RWPE1 (cell line): ENCODE measurements at regions not wholly inside any gene's neighbourhood (a gene's known extent, or its start where the extent isn't known, plus 50 kb on each side); places are given as distances from the start of the nearest gene placed in this dataset.
"Not testable (repeated sequence)": the region's sequence is repeated elsewhere in the genome, so short reads cannot be mapped to it uniquely, and the experiment has no call there.

Experiments used
- CTCF ChIA-PET: fragments of 350-600 bp; sonication (Branson Sonifier 250); formaldehyde crosslinking; extraction: SDS; loops from one replicate; lab custom pipeline; 2021; lab: Yijun Ruan, JAX
- POLR2A ChIA-PET: fragments of 400-600 bp; formaldehyde crosslinking; extraction: SDS; loops from one replicate; lab custom pipeline; 2020; ENCODE audit warnings: antibody characterized with exemption; ENCODE audit not compliant: low non-redundant PET; lab: Yijun Ruan, JAX
- DNase-seq: peaks from one replicate; pipeline ENCODE4 v3.0.0; 2012; ENCODE audit warnings: low spot score
- H3K27ac ChIP-seq: fragments of 450-650 bp; 2 replicates; pipeline ENCODE4 v1.5.1; 2017
- CTCF ChIP-seq: fragments of 450-650 bp; conservative IDR thresholded peaks from 2 replicates; pipeline ENCODE4 v1.5.1; 2017; ENCODE audit warnings: low read depth, mild to moderate bottlenecking

GRCh38 chr6:116996842-116997241 lies 119.8 kb downstream of the RFX6 start:
- DNase-seq, result no peak
- H3K27ac ChIP-seq, result no peak overlapping the region
- TF ChIP-seq CTCF, result no peak
- ChIA-PET CTCF (no interaction called here), POLR2A (no interaction called here)

DNA sequence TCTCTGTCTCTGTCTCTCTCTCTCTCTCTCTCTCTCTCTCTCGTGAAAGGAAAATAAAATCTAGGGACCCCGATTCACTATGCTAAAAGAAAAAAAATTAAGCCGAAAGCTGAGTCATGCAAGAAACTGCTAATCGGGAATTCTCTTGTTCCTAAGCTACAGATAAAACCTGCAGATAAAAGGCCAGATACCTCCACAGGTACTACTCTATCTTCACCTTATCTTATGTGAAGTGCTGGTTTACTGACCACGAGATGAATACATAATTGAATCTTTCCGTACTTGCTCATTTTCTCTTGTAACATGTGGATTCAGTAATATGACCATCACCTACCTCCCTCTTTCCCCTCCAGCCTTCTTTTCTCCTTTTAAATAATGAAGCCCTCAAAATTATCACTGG lies 120.5 kb downstream of the RFX6 start:
- no peak overlapping the region for H3K27ac ChIP-seq
- DNase-seq, result no peak
- POLR2A ChIA-PET, result no interaction called here
- TF ChIP-seq CTCF, result no peak
- CTCF ChIA-PET, result no interaction called here

DNA sequence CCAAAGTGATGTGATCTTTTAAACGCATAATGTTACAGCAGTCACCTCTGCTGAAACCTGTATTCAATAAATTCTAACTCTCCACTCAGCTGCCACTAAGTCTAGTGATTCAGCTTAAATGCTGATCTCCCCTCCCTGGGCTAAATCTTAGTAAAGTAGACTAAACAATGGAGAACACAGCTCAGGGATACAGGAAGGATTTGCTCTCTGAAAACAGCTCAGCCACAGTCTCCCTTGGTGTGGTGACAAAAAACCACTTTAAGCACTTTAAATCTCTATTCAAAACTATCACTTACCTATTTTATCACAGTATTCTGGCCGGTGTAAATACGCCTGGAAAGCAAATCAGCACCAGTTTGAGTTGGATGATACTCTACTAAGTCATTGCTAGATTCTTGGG lies 130.6 kb downstream of the RFX6 start:
- DNase-seq, result no peak
- ChIA-PET POLR2A (no interaction called here), CTCF (no interaction called here)
- no peak overlapping the region for H3K27ac ChIP-seq
- no peak for TF ChIP-seq CTCF

GRCh38 chr6:117008618-117009017 lies 131.6 kb downstream of the RFX6 start:
- no peak for DNase-seq
- ChIA-PET POLR2A (no interaction called here), CTCF (no interaction called here)
- no peak overlapping the region for H3K27ac ChIP-seq
- no peak for TF ChIP-seq CTCF

DNA sequence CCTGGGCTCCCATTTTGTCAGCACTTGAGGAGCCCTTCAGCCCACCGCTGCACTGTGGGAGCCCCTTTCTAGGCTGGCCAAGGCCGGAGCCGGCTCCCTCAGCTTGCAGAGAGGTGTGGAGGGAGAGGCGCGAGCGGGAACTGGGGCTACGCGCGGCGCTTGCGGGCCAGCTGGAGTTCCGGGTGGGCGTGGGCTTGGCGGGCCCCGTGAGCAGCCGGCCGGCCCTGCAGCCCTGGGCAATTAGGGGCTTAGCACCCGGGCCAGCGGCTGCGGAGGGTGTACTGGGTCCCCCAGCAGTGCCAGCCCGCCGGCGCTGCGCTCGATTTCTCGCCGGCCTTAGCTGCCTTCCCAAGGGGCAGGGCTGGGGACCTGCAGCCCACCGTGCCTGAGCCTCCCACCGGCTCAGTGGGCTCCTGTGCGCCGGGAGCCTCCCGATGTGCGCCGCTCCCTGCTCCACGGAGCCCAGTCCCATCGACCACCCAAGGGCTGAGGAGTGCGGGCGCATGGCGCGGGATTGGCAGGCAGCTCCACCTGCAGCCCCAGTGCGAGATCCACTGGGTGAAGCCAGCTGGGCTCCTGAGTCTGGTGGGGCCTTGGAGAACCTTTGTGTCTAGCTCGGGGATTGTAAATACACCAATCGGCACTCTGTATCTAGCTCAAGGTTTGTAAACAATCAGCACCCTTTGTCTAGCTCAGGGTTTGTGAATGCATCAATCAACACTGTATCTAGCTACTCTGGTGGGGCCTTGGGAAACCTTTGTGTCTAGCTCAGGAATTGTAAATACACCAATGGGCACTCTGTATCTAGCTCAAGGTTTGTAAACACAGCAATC lies 137.8 kb downstream of the RFX6 start:
- CTCF ChIA-PET, H3K27ac ChIP-seq, POLR2A ChIA-PET, DNase-seq: not testable (repeated sequence)

- H3K27ac ChIP-seq, POLR2A ChIA-PET, CTCF ChIA-PET, DNase-seq: not testable (repeated sequence)
Observed at GRCh38 chr6:117015474-117015804, 138.4 kb downstream of the RFX6 start.

DNA sequence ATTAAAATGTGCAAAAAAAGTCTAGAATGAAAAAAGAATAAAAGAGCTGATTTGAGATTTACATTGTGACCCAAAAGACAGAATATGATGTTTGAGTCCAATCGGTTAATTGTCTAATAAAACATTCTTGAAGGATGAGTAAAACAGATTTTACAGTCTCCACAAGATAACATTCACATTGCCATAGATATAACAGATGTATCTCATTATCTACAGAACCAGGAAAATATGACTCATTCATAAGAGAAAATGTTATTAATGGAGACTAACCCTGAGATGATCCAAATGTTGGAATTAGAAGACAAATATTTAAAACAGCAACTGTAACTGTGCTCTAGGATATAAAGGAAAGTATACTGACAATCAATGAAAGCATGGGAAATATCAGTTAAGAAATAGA lies 141.7 kb downstream of the RFX6 start:
- ChIA-PET POLR2A (no interaction called here), CTCF (no interaction called here)
- H3K27ac ChIP-seq, result no peak overlapping the region
- DNase-seq, result no peak
- TF ChIP-seq CTCF, result no peak
